ENCODE measurements at regions not wholly inside any gene's neighbourhood (a gene's known extent, or its start where the extent isn't known, plus 50 kb on each side); places are given as distances from the start of the nearest gene placed in this dataset.

GRCh38 chr12:71010143-71010479, 89.6 kb upstream of the PTPRR start:
- DNase-seq, result no peak
- CTCF ChIA-PET, result no interaction called here
- no peaks in the 10 kb centered on the region for H4K20me1 ChIP-seq (ENCODE audit: low read length)
- POLR2A ChIA-PET (ENCODE audit: unreplicated experiment), result no interaction called here
- H3K9me3 ChIP-seq (ENCODE audit: low read length), result no peaks in the 10 kb centered on the region
- H3K27ac ChIP-seq (ENCODE audit: low read length), result no peak overlapping the region
- no peak overlapping the region for H2AFZ ChIP-seq (ENCODE audit: low read length)
- H3K9me2 ChIP-seq (replicated peaks; ENCODE audit: low read length), result no peaks in the 10 kb centered on the region
- no peaks in the 10 kb centered on the region for H3F3A ChIP-seq (ENCODE audit: low read length, unreplicated experiment)
- H3K36me3 ChIP-seq (ENCODE audit: low read depth, low read length), result no peaks in the 10 kb centered on the region
- no peak for ATAC-seq
- no TSS peak for BruUV-seq (replicated peaks)
- intact Hi-C loops (cut with micrococcal nuclease), result no loop called here
- no peaks in the 10 kb centered on the region for H3K79me2 ChIP-seq (ENCODE audit: low read length)
- no peak overlapping the region for H3K4me2 ChIP-seq (ENCODE audit: low read length)
- no peaks in the 10 kb centered on the region for H3K27me3 ChIP-seq (ENCODE audit: low read length)
- no peak overlapping the region for H3K4me3 ChIP-seq (ENCODE audit: low read length)
- H3K9ac ChIP-seq (ENCODE audit: low read length), result no peak overlapping the region
- H3K4me1 ChIP-seq (ENCODE audit: insufficient read depth, low read length), result peaks cover 11% of the 10 kb centered on the region
- TF ChIP-seq EZH2phosphoT487 (IDR thresholded peaks at IDR 0.05; ENCODE audit: borderline replicate concordance, low read length) (no peak), CTCF (conservative IDR thresholded peaks at IDR 0.05; ENCODE audit: low read depth, low read length) (no peak), EZH2 (IDR thresholded peaks at IDR 0.05; ENCODE audit: low read length, unreplicated experiment) (no peak)

- H3K9ac ChIP-seq (ENCODE audit: low read length), result no peak overlapping the region
- H3K27ac ChIP-seq (ENCODE audit: low read length), result no peak overlapping the region
- no peaks in the 10 kb centered on the region for H3K9me2 ChIP-seq (replicated peaks; ENCODE audit: low read length)
- ChIA-PET POLR2A (ENCODE audit: unreplicated experiment) (no interaction called here), CTCF (no interaction called here)
- H3F3A ChIP-seq (ENCODE audit: low read length, unreplicated experiment), result no peaks in the 10 kb centered on the region
- ATAC-seq (no peak), DNase-seq (no peak)
- H3K79me2 ChIP-seq (ENCODE audit: low read length), result no peaks in the 10 kb centered on the region
- no peak overlapping the region for H2AFZ ChIP-seq (ENCODE audit: low read length)
- no peak overlapping the region for H3K4me3 ChIP-seq (ENCODE audit: low read length)
- no peaks in the 10 kb centered on the region for H4K20me1 ChIP-seq (ENCODE audit: low read length)
- no peak for TF ChIP-seq CTCF (conservative IDR thresholded peaks at IDR 0.05; ENCODE audit: low read depth, low read length)
- TF ChIP-seq EZH2 (IDR thresholded peaks at IDR 0.05; ENCODE audit: low read length, unreplicated experiment), result no peak
- no peak for TF ChIP-seq EZH2phosphoT487 (IDR thresholded peaks at IDR 0.05; ENCODE audit: borderline replicate concordance, low read length)
- H3K27me3 ChIP-seq (ENCODE audit: low read length), result no peaks in the 10 kb centered on the region
- no TSS peak for BruUV-seq (replicated peaks)
- peaks cover 11% of the 10 kb centered on the region for H3K4me1 ChIP-seq (ENCODE audit: insufficient read depth, low read length)
- no peaks in the 10 kb centered on the region for H3K9me3 ChIP-seq (ENCODE audit: low read length)
- intact Hi-C loops (cut with micrococcal nuclease), result no loop called here
- H3K36me3 ChIP-seq (ENCODE audit: low read depth, low read length), result no peaks in the 10 kb centered on the region
- no peak overlapping the region for H3K4me2 ChIP-seq (ENCODE audit: low read length)
These were observed 89.0 kb upstream of the PTPRR start for GRCh38 chr12:71009430-71010142.

GRCh38 chr12:71008616-71009015, 88.1 kb upstream of the PTPRR start:
- no TSS peak for BruUV-seq (replicated peaks)
- TF ChIP-seq CTCF (conservative IDR thresholded peaks at IDR 0.05; ENCODE audit: low read depth, low read length), result no peak
- no peaks in the 10 kb centered on the region for H3K9me2 ChIP-seq (replicated peaks; ENCODE audit: low read length)
- H3K79me2 ChIP-seq (ENCODE audit: low read length), result no peaks in the 10 kb centered on the region
- no peak overlapping the region for H3K9ac ChIP-seq (ENCODE audit: low read length)
- no peak for ATAC-seq
- no peak for DNase-seq
- H3F3A ChIP-seq (ENCODE audit: low read length, unreplicated experiment), result no peaks in the 10 kb centered on the region
- no peaks in the 10 kb centered on the region for H3K27me3 ChIP-seq (ENCODE audit: low read length)
- H3K27ac ChIP-seq (ENCODE audit: low read length), result no peak overlapping the region
- H2AFZ ChIP-seq (ENCODE audit: low read length), result no peak overlapping the region
- no peak overlapping the region for H3K4me2 ChIP-seq (ENCODE audit: low read length)
- H3K4me1 ChIP-seq (ENCODE audit: insufficient read depth, low read length), result peaks cover 11% of the 10 kb centered on the region
- POLR2A ChIA-PET (ENCODE audit: unreplicated experiment), result no interaction called here
- H3K9me3 ChIP-seq (ENCODE audit: low read length), result no peaks in the 10 kb centered on the region
- intact Hi-C loops (cut with micrococcal nuclease), result no loop called here
- H4K20me1 ChIP-seq (ENCODE audit: low read length), result no peaks in the 10 kb centered on the region
- no peak overlapping the region for H3K4me3 ChIP-seq (ENCODE audit: low read length)
- CTCF ChIA-PET, result no interaction called here
- no peaks in the 10 kb centered on the region for H3K36me3 ChIP-seq (ENCODE audit: low read depth, low read length)

Data from PC-3 (cell line).